ENCODE measurements at regions not wholly inside any gene's neighbourhood (a gene's known extent, or its start where the extent isn't known, plus 50 kb on each side); places are given as distances from the start of the nearest gene placed in this dataset.

GRCh38 chr5:120806202-120806601 lies 342.1 kb downstream of the PRR16 start:
- no peaks in the 10 kb centered on the region for H3K79me2 ChIP-seq (ENCODE audit: insufficient read depth, low read length)
- H3K9ac ChIP-seq (ENCODE audit: low read length) = no peak overlapping the region
- no peak overlapping the region for H3K4me3 ChIP-seq (ENCODE audit: insufficient read depth, low read length, poor library complexity, severe bottlenecking)
- no peak for TF ChIP-seq EZH2phosphoT487 (conservative IDR thresholded peaks at IDR 0.05; ENCODE audit: low read length)
- TF ChIP-seq CTCF (IDR thresholded peaks at IDR 0.05; ENCODE audit: insufficient read depth, low read length, poor library complexity, severe bottlenecking) = no peak
- no peak overlapping the region for H2AFZ ChIP-seq (ENCODE audit: low read depth, low read length, severe bottlenecking)
- H3K36me3 ChIP-seq (ENCODE audit: low read length) = no peaks in the 10 kb centered on the region
- no peaks in the 10 kb centered on the region for H3K27me3 ChIP-seq (ENCODE audit: low read length)
- H3F3A ChIP-seq (ENCODE audit: insufficient read depth) = no peaks in the 10 kb centered on the region
- no peak overlapping the region for H3K4me2 ChIP-seq (ENCODE audit: low read depth, low read length, poor library complexity, severe bottlenecking)
- H4K20me1 ChIP-seq (ENCODE audit: low read depth, low read length) = no peaks in the 10 kb centered on the region
- no peak overlapping the region for H3K27ac ChIP-seq (ENCODE audit: low read depth, low read length)
- H3K9me3 ChIP-seq (ENCODE audit: insufficient read depth, low read length) = no peaks in the 10 kb centered on the region
- H3K9me2 ChIP-seq (replicated peaks; ENCODE audit: insufficient read depth, low read length) = no peaks in the 10 kb centered on the region

GRCh38 chr5:120808135-120808534 lies 344.0 kb downstream of the PRR16 start:
- no peaks in the 10 kb centered on the region for H4K20me1 ChIP-seq (ENCODE audit: low read depth, low read length)
- no peaks in the 10 kb centered on the region for H3K9me3 ChIP-seq (ENCODE audit: insufficient read depth, low read length)
- TF ChIP-seq EZH2phosphoT487 (conservative IDR thresholded peaks at IDR 0.05; ENCODE audit: low read length) (no peak), CTCF (IDR thresholded peaks at IDR 0.05; ENCODE audit: insufficient read depth, low read length, poor library complexity, severe bottlenecking) (no peak)
- no peak overlapping the region for H2AFZ ChIP-seq (ENCODE audit: low read depth, low read length, severe bottlenecking)
- no peaks in the 10 kb centered on the region for H3K27me3 ChIP-seq (ENCODE audit: low read length)
- H3K4me3 ChIP-seq (ENCODE audit: insufficient read depth, low read length, poor library complexity, severe bottlenecking) = no peak overlapping the region
- H3K4me2 ChIP-seq (ENCODE audit: low read depth, low read length, poor library complexity, severe bottlenecking) = no peak overlapping the region
- no peaks in the 10 kb centered on the region for H3K9me2 ChIP-seq (replicated peaks; ENCODE audit: insufficient read depth, low read length)
- H3K79me2 ChIP-seq (ENCODE audit: insufficient read depth, low read length) = no peaks in the 10 kb centered on the region
- H3K9ac ChIP-seq (ENCODE audit: low read length) = no peak overlapping the region
- no peaks in the 10 kb centered on the region for H3F3A ChIP-seq (ENCODE audit: insufficient read depth)
- no peak overlapping the region for H3K27ac ChIP-seq (ENCODE audit: low read depth, low read length)
- no peaks in the 10 kb centered on the region for H3K36me3 ChIP-seq (ENCODE audit: low read length)

- TF ChIP-seq CTCF (IDR thresholded peaks at IDR 0.05; ENCODE audit: insufficient read depth, low read length, poor library complexity, severe bottlenecking) (no peak), EZH2phosphoT487 (conservative IDR thresholded peaks at IDR 0.05; ENCODE audit: low read length) (no peak)
- Histone ChIP-seq H3K4me2 (ENCODE audit: low read depth, low read length, poor library complexity, severe bottlenecking) (no peak overlapping the region), H3K9me2 (replicated peaks; ENCODE audit: insufficient read depth, low read length) (no peaks in the 10 kb centered on the region), H3K36me3 (ENCODE audit: low read length) (no peaks in the 10 kb centered on the region), H3K27me3 (ENCODE audit: low read length) (no peaks in the 10 kb centered on the region), H2AFZ (ENCODE audit: low read depth, low read length, severe bottlenecking) (no peak overlapping the region), H3F3A (ENCODE audit: insufficient read depth) (no peaks in the 10 kb centered on the region), H3K27ac (ENCODE audit: low read depth, low read length) (no peak overlapping the region), H3K4me3 (ENCODE audit: insufficient read depth, low read length, poor library complexity, severe bottlenecking) (no peak overlapping the region), H3K9ac (ENCODE audit: low read length) (no peak overlapping the region), H3K79me2 (ENCODE audit: insufficient read depth, low read length) (no peaks in the 10 kb centered on the region), H3K9me3 (ENCODE audit: insufficient read depth, low read length) (no peaks in the 10 kb centered on the region), H4K20me1 (ENCODE audit: low read depth, low read length) (no peaks in the 10 kb centered on the region)
These were observed 344.5 kb downstream of the PRR16 start for GRCh38 chr5:120808606-120809005.

Data from SU-DHL-6 (cell line).